ENCODE measurements at regions not wholly inside any gene's neighbourhood (a gene's known extent, or its start where the extent isn't known, plus 50 kb on each side); places are given as distances from the start of the nearest gene placed in this dataset.

DNA sequence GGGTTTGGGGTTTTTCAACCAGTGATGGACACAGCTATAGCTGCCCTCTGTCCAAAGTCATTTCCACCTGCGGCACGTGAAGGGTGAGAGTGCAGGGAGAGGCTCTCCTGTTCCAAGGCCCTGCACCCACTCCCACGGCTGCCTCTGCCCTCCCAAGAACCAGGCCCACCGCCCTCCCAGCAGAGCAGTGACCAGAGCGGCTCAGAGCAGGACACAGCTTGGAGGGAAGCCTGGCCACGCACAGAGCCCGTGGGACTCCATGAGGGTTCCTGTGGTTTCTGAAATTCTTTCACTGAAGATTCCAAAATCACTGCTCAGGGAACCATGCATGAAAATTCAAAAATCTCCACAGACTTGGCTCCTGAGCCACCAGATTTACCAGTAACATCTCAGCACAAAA, 67.3 kb upstream of the SALL3 start:
- TF ChIP-seq EZH2 (IDR thresholded peaks at IDR 0.05; ENCODE audit: insufficient read depth, poor library complexity, severe bottlenecking), result no peak
- no peak for TF ChIP-seq EZH2phosphoT487 (IDR thresholded peaks at IDR 0.05; ENCODE audit: insufficient read depth, low read depth)
